ENCODE measurements at regions not wholly inside any gene's neighbourhood (a gene's known extent, or its start where the extent isn't known, plus 50 kb on each side); places are given as distances from the start of the nearest gene placed in this dataset.
"Not testable (repeated sequence)": the region's sequence is repeated elsewhere in the genome, so short reads cannot be mapped to it uniquely, and the experiment has no call there.

- Histone ChIP-seq H3K9me3 (no peaks in the 10 kb centered on the region), H3K4me1 (peaks cover 0 to 12% of the 10 kb centered on the region in 2 donors), H3K36me3 (no peaks in the 10 kb centered on the region), H3K4me3 (no peak overlapping the region), H3K27me3 (no peaks in the 10 kb centered on the region), H3K27ac (no peak overlapping the region)
- in situ Hi-C loops (cut with MboI; ENCODE audit: low sequenced_read_pairs in 4 of 4), result loop anchor here in 1 of 4 donors (25.0 kb wide), 1 partner anchor 322 kb away; no protein-coding TSS in a partner anchor
- TF ChIP-seq CTCF (IDR thresholded peaks at IDR 0.05 in 4 of 5, conservative IDR thresholded peaks at IDR 0.05 in 1 of 5) (no peak), POLR2A (IDR thresholded peaks at IDR 0.05) (no peak)
- intact Hi-C loops (cut with DNase I; ENCODE audit: low total_unique reads), result no loop called here
- ATAC-seq, result no peak
- DNase-seq, result no peak
These were observed 67.2 kb upstream of the SH3BP4 start for GRCh38 chr2:234884591-234884990.

- H3K36me3 ChIP-seq, result no peaks in the 10 kb centered on the region
- H3K4me1 ChIP-seq, result peaks cover 0 to 12% of the 10 kb centered on the region in 2 donors
- H3K9me3 ChIP-seq, result no peaks in the 10 kb centered on the region
- intact Hi-C loops (cut with DNase I; ENCODE audit: low total_unique reads) (no loop called here), in situ Hi-C loops (cut with MboI; ENCODE audit: low sequenced_read_pairs in 4 of 4) (loop anchor here in 1 of 4 donors (25.0 kb wide), 1 partner anchor 319 kb away; no protein-coding TSS in a partner anchor)
- ATAC-seq (peak in 1 of 2 donors; percentile 84), DNase-seq (peak in 1 of 2 donors; percentile 58)
- TF ChIP-seq POLR2A (IDR thresholded peaks at IDR 0.05), result no peak
- peak in 4 of 5 experiments; percentile 22 to 59 (median 36) for TF ChIP-seq CTCF (IDR thresholded peaks at IDR 0.05 in 4 of 5, conservative IDR thresholded peaks at IDR 0.05 in 1 of 5)
- H3K27me3 ChIP-seq, result no peaks in the 10 kb centered on the region
- H3K4me3 ChIP-seq, result peak overlapping the region in 1 of 4 donors; percentile 22
- H3K27ac ChIP-seq, result no peak overlapping the region
These were observed 70.2 kb upstream of the SH3BP4 start for GRCh38 chr2:234881413-234882241.

GRCh38 chr2:234880551-234881211 lies 71.1 kb upstream of the SH3BP4 start:
- no peak for DNase-seq
- intact Hi-C loops (cut with DNase I; ENCODE audit: low total_unique reads) (no loop called here), in situ Hi-C loops (cut with MboI; ENCODE audit: low sequenced_read_pairs in 4 of 4) (loop anchor here in 1 of 4 donors (25.0 kb wide), 1 partner anchor 318 kb away; no protein-coding TSS in a partner anchor)
- Histone ChIP-seq H3K27me3 (no peaks in the 10 kb centered on the region), H3K4me3 (no peak overlapping the region), H3K36me3 (no peaks in the 10 kb centered on the region), H3K4me1 (peaks cover 0 to 12% of the 10 kb centered on the region in 2 donors), H3K9me3 (no peaks in the 10 kb centered on the region), H3K27ac (no peak overlapping the region)
- ATAC-seq, result no peak
- TF ChIP-seq CTCF (IDR thresholded peaks at IDR 0.05 in 4 of 5, conservative IDR thresholded peaks at IDR 0.05 in 1 of 5) (no peak), POLR2A (IDR thresholded peaks at IDR 0.05) (no peak)

- TF ChIP-seq POLR2A (IDR thresholded peaks at IDR 0.05) (no peak), CTCF (IDR thresholded peaks at IDR 0.05 in 4 of 5, conservative IDR thresholded peaks at IDR 0.05 in 1 of 5) (no peak)
- no peaks in the 10 kb centered on the region for H3K9me3 ChIP-seq
- no peaks in the 10 kb centered on the region for H3K36me3 ChIP-seq
- in situ Hi-C loops (cut with MboI; ENCODE audit: low sequenced_read_pairs in 4 of 4), result loop anchor here in 1 of 4 donors (25.0 kb wide), 1 partner anchor 318 kb away; no protein-coding TSS in a partner anchor
- DNase-seq, result no peak
- H3K27me3 ChIP-seq, result no peaks in the 10 kb centered on the region
- no peak overlapping the region for H3K27ac ChIP-seq
- no peak for ATAC-seq
- no peak overlapping the region for H3K4me3 ChIP-seq
- intact Hi-C loops (cut with DNase I; ENCODE audit: low total_unique reads), result loop anchor here (10.0 kb wide), 1 partner anchor 225 kb away; no protein-coding TSS in a partner anchor
- H3K4me1 ChIP-seq, result peaks cover 0 to 12% of the 10 kb centered on the region in 2 donors
These were observed 72.0 kb upstream of the SH3BP4 start for GRCh38 chr2:234879671-234880455.

- in situ Hi-C loops (cut with MboI; ENCODE audit: low sequenced_read_pairs in 4 of 4), result loop anchor here in 1 of 4 donors (25.0 kb wide), 1 partner anchor 314 kb away; no protein-coding TSS in a partner anchor
- H3K4me3 ChIP-seq, H3K27me3 ChIP-seq, H3K4me1 ChIP-seq, DNase-seq, H3K27ac ChIP-seq, H3K9me3 ChIP-seq, ATAC-seq, H3K36me3 ChIP-seq: not testable (repeated sequence)
- intact Hi-C loops (cut with DNase I; ENCODE audit: low total_unique reads), result loop anchor here (10.0 kb wide), 1 partner anchor 228 kb away; no protein-coding TSS in a partner anchor
These were observed 75.2 kb upstream of the SH3BP4 start for GRCh38 chr2:234876621-234877020.
